ENCODE measurements at regions not wholly inside any gene's neighbourhood (a gene's known extent, or its start where the extent isn't known, plus 50 kb on each side); places are given as distances from the start of the nearest gene placed in this dataset.

DNA sequence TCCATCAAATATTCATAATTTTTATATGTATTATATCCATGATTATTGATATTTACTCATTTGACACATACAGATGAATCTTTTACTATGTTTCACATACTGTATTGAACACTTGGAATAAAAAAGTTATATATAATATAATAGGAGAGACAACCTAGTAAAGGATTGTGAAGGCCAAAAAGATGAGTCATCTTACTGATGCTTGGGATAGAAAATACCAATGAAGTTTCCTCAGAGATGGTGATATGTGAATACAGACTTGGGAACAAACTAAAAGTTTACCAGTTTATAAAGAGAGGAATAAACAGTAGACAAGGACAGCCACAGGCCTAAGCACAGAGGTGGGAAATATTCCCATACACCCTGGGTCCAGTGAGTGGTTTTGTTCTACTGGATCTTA is 743.9 kb upstream of the FLRT2 start:
- Histone ChIP-seq H3K4me3 (no peak overlapping the region), H3K4me1 (replicated peaks in 1 of 2) (no peaks in the 10 kb centered on the region), H3K27ac (no peak overlapping the region), H3K27me3 (no peaks in the 10 kb centered on the region), H3K9me3 (replicated peaks in 1 of 3) (no peaks in the 10 kb centered on the region), H3K36me3 (replicated peaks in 1 of 2) (no peaks in the 10 kb centered on the region)
- intact Hi-C loops (cut with DNase I): no loop called here
- DNase-seq: no peak
- TF ChIP-seq, protein P1, sequence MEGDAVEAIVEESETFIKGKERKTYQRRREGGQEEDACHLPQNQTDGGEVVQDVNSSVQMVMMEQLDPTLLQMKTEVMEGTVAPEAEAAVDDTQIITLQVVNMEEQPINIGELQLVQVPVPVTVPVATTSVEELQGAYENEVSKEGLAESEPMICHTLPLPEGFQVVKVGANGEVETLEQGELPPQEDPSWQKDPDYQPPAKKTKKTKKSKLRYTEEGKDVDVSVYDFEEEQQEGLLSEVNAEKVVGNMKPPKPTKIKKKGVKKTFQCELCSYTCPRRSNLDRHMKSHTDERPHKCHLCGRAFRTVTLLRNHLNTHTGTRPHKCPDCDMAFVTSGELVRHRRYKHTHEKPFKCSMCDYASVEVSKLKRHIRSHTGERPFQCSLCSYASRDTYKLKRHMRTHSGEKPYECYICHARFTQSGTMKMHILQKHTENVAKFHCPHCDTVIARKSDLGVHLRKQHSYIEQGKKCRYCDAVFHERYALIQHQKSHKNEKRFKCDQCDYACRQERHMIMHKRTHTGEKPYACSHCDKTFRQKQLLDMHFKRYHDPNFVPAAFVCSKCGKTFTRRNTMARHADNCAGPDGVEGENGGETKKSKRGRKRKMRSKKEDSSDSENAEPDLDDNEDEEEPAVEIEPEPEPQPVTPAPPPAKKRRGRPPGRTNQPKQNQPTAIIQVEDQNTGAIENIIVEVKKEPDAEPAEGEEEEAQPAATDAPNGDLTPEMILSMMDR (IDR thresholded peaks at IDR 0.05): no peak
- TF ChIP-seq POLR2A (IDR thresholded peaks at IDR 0.05): no peak

DNA sequence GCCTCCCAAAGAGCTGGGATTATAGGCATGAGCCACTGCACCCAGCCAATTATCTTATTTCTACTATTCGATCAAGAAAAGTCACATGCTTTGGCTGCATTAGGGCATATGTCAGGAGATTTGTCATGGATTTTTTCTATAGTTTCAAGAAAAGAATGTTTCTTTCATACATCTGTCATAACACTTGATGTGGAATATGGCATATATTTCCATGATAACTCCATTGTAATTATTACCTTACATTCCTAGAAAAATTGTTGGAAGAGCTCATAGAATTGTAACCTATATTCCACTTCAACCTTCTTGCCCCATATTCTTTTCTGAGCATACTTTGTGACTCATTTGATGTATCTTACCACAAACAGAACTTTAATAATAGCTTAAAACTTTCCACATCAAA is 740.9 kb upstream of the FLRT2 start:
- H3K4me3 ChIP-seq: no peak overlapping the region
- no peak for DNase-seq
- H3K4me1 ChIP-seq (replicated peaks in 1 of 2): no peaks in the 10 kb centered on the region
- H3K27ac ChIP-seq: no peak overlapping the region
- H3K27me3 ChIP-seq: no peaks in the 10 kb centered on the region
- no peak for TF ChIP-seq POLR2A (IDR thresholded peaks at IDR 0.05)
- TF ChIP-seq, protein P1 (IDR thresholded peaks at IDR 0.05): no peak
- intact Hi-C loops (cut with DNase I): no loop called here
- no peaks in the 10 kb centered on the region for H3K36me3 ChIP-seq (replicated peaks in 1 of 2)
- 69 to 81% (median 74%) methylated on average over 1 of the region's 1 CpG for WGBS, 4 donors
- H3K9me3 ChIP-seq (replicated peaks in 1 of 3): no peaks in the 10 kb centered on the region

DNA sequence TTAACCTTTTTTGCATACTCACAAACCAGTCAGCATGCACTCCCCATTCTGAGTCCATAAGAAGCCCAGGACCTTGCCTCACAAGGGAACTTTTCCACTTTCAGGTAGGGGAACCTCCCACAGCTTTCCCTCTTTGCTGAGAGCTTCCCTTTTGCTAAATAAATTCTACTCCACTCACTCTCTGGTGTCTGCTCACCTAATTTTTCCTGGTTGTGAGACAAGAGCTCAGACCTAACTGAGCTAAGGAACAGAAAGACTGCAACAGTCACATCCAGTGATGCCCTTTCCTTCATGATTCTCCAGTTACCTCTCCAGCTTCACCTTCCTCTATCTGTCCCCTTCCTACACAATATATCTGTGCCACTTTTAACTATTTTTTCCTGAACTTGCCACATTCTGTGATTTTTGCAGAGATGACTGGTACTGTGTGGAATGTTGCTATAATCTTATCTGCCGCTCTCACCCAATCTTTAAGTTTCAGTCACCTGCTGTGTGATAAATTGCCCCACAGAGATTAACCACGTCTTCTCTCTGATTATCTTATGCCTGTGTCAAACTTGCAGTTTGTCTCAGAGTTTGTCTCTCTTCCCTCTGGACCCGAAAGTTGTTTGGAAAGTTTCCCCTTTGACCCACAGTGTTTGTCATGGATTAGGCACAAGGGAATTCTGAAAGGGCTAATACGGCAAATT is 737.1 kb upstream of the FLRT2 start:
- TF ChIP-seq, protein P1 (IDR thresholded peaks at IDR 0.05): no peak
- no peak for TF ChIP-seq POLR2A (IDR thresholded peaks at IDR 0.05)
- Histone ChIP-seq H3K4me3 (no peak overlapping the region), H3K36me3 (replicated peaks in 1 of 2) (no peaks in the 10 kb centered on the region), H3K27me3 (no peaks in the 10 kb centered on the region), H3K9me3 (replicated peaks in 1 of 3) (no peaks in the 10 kb centered on the region), H3K27ac (no peak overlapping the region), H3K4me1 (replicated peaks in 1 of 2) (no peaks in the 10 kb centered on the region)
- intact Hi-C loops (cut with DNase I): no loop called here
- 77 to 87% (median 83%) methylated on average over 4 of the region's 4 CpGs for WGBS, 4 donors
- no peak for DNase-seq

DNA sequence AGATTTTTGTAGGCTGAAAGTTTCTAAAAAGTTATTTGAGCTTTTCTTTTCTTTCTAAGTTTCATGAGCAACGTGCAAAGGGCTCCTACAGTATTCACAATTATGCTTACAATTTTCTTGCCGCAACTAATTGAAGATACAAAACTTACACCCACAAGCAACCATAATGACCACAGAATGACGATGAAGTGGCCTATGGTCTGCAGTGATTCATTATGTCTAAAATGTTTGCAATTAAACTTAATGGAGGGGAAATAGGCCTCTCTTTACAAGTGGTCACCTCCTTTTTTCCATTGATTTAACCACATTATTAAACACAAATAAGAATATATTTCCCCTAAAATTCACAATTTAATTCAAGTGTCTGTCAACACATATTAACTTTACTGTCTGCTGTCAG is 732.6 kb upstream of the FLRT2 start:
- no peak for TF ChIP-seq POLR2A (IDR thresholded peaks at IDR 0.05)
- Histone ChIP-seq H3K9me3 (replicated peaks in 1 of 3) (no peaks in the 10 kb centered on the region), H3K4me1 (replicated peaks in 1 of 2) (no peaks in the 10 kb centered on the region), H3K4me3 (no peak overlapping the region), H3K27ac (no peak overlapping the region), H3K27me3 (no peaks in the 10 kb centered on the region), H3K36me3 (replicated peaks in 1 of 2) (no peaks in the 10 kb centered on the region)
- DNase-seq: no peak
- 90 to 92% (median 91%) methylated on average over 3 of the region's 3 CpGs for WGBS, 4 donors
- intact Hi-C loops (cut with DNase I): no loop called here

DNA sequence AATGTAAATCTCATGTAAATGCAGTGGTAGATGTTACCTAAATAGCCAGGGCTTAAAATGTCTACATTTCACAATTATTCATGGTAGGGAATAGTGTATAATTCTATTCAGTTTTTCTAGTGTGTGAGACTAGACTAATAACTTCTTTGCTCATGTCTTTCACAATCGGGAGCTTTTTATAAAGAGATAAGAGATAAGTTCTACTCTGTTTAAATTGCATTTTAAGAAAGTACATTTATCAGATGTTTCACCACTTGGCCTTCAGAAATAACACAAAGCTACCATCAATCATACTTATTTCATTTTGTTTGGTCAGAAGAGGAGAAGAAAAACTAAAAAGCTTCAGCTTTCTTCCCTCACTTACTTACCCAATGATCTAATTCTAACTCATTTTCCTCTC is 725.5 kb upstream of the FLRT2 start:
- H3K9me3 ChIP-seq (replicated peaks in 1 of 3): no peaks in the 10 kb centered on the region
- no peak overlapping the region for H3K4me3 ChIP-seq
- 10 to 23% (median 21%) methylated on average over 1 of the region's 1 CpG for WGBS, 4 donors
- no peak overlapping the region for H3K27ac ChIP-seq
- intact Hi-C loops (cut with DNase I): no loop called here
- TF ChIP-seq, protein P1 (IDR thresholded peaks at IDR 0.05): no peak
- no peak for TF ChIP-seq POLR2A (IDR thresholded peaks at IDR 0.05)
- no peaks in the 10 kb centered on the region for H3K36me3 ChIP-seq (replicated peaks in 1 of 2)
- no peaks in the 10 kb centered on the region for H3K27me3 ChIP-seq
- H3K4me1 ChIP-seq (replicated peaks in 1 of 2): peaks cover 5 to 11% of the 10 kb centered on the region in 2 donors
- no peak for DNase-seq
